ENCODE measurements at regions not wholly inside any gene's neighbourhood (a gene's known extent, or its start where the extent isn't known, plus 50 kb on each side); places are given as distances from the start of the nearest gene placed in this dataset.
A peak's percentile ranks its signal among the peaks of the same experiment; 100 is the strongest.

DNA sequence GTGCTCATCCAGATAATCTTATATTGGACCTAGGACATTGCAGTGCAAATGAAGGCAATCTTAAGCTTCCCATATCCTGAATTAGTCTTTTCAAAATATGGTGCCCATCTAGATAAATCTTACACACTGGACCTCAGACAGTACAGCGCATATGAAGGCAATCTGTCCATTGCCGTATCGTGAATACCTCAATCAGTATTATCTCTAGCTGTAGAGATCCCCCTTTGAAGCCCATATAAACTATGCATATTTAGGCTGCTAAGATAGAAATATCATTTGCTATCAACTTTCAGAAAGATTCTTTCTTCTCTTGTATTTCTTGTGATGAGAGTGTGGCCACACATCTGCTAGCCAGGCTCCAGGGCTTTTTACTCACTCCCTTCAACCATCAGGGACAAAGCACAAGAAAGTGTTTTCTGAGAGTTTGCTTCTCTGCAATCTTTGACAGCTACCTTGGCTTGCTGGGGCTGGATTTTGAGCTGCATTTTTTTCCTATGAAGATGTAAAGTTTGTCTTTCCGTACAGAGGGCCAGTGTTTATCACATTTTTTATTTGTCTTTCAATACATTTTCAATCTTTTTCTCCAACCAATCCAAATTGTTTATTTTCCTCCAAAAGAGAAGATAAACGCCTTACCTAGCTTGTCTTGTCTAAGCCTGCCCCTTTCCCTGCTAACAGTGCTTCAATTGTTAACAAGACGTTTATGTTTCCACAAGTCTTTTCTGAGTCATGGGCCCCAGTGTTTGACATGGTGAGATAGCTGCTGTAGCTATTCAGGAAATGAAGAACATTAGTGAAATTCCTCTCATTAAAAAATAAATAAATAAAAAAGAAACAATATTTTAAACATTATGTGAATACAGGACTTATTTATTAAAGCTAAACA, 57.6 kb upstream of the FAT1 start:
- Histone ChIP-seq H3K4me3 (ENCODE audit: extremely low read depth in 1 of 4, insufficient read depth in 2 of 4, low read depth in 3 of 4, low read length in 4 of 4) (no peak overlapping the region), H2AK5ac (ENCODE audit: low read depth, low read length) (no peak overlapping the region), H3K18ac (ENCODE audit: extremely low read depth, low read length) (no peak overlapping the region), H3K79me2 (ENCODE audit: control insufficient read depth in 1 of 2, insufficient read depth in 2 of 2, low read length in 2 of 2) (no peaks in the 10 kb centered on the region), H3K36me3 (ENCODE audit: control insufficient read depth in 2 of 4, insufficient read depth in 4 of 4, low read length in 3 of 4) (no peaks in the 10 kb centered on the region), H3K4me1 (replicated peaks in 1 of 4; ENCODE audit: control insufficient read depth in 3 of 4, insufficient read depth in 4 of 4, low read length in 3 of 4) (no peaks in the 10 kb centered on the region; a peak in 1 of 7 replicates), H3K4me2 (ENCODE audit: insufficient read depth in 1 of 2, low read depth in 2 of 2, low read length in 2 of 2) (no peak overlapping the region), H2BK20ac (ENCODE audit: low read length) (no peak overlapping the region), H3K14ac (ENCODE audit: insufficient read length) (no peak overlapping the region), H3K27me3 (replicated peaks in 1 of 4; ENCODE audit: control insufficient read depth in 3 of 4, extremely low read depth in 1 of 4, insufficient read depth in 3 of 4, low read length in 3 of 4) (no peaks in the 10 kb centered on the region), H3K23me2 (ENCODE audit: low read depth, low read length) (no peaks in the 10 kb centered on the region), H3K9me3 (ENCODE audit: insufficient read depth in 2 of 2, low read depth in 1 of 2, low read length in 1 of 2) (no peaks in the 10 kb centered on the region), H2BK12ac (ENCODE audit: low read depth, low read length) (no peak overlapping the region), H3K56ac (replicated peaks; ENCODE audit: insufficient read length, low read depth, low read length) (no peak overlapping the region), H3K9ac (replicated peaks in 1 of 4; ENCODE audit: extremely low read depth in 1 of 4, low read depth in 3 of 4, low read length in 3 of 4) (no peak overlapping the region), H4K5ac (ENCODE audit: insufficient read length, low read depth, low read length) (no peak overlapping the region), H3K27ac (ENCODE audit: low read depth, low read length) (no peak overlapping the region), H3K4ac (replicated peaks; ENCODE audit: insufficient read length, low read depth, low read length) (no peak overlapping the region), H2AFZ (ENCODE audit: low read length) (0 out of 2 replicates have a peak overlapping the region, but pooled peaks have one; percentile 5), H3K79me1 (ENCODE audit: low read depth, low read length) (no peaks in the 10 kb centered on the region), H4K8ac (ENCODE audit: extremely low read depth, insufficient read depth, low read length) (no peak overlapping the region), H4K20me1 (replicated peaks in 1 of 2; ENCODE audit: control insufficient read depth in 1 of 2, insufficient read depth in 2 of 2, low read length in 2 of 2) (no peaks in the 10 kb centered on the region), H4K91ac (replicated peaks; ENCODE audit: insufficient read length, low read length) (no peak overlapping the region), H3K23ac (ENCODE audit: insufficient read length) (no peak overlapping the region), H2BK120ac (replicated peaks; ENCODE audit: low read depth, low read length) (no peak overlapping the region), H2BK5ac (ENCODE audit: low read depth, low read length) (no peak overlapping the region), H2BK15ac (ENCODE audit: low read length) (no peak overlapping the region)
- ChIA-PET POLR2A (ENCODE audit: partially characterized antibody) (no interaction called here), CTCF (ENCODE audit: partially characterized antibody) (no interaction called here)
- FAIRE-seq (no peak), DNase-seq (ENCODE audit: low read depth in 1 of 2, low spot score in 2 of 2) (no peak)
- TF ChIP-seq FOSL1 (IDR thresholded peaks at IDR 0.05; ENCODE audit: insufficient read depth, low read depth, low read length) (no peak), SP4 (IDR thresholded peaks at IDR 0.05; ENCODE audit: low read length) (no peak), ASH2L (IDR thresholded peaks at IDR 0.05; ENCODE audit: low read length) (no peak), BCL11A (IDR thresholded peaks at IDR 0.05; ENCODE audit: low read depth in 2 of 2, low read length in 2 of 2) (no peak), KDM1A (IDR thresholded peaks at IDR 0.05; ENCODE audit: borderline replicate concordance, low read length) (no peak)
- TF ChIP-seq, protein P1, sequence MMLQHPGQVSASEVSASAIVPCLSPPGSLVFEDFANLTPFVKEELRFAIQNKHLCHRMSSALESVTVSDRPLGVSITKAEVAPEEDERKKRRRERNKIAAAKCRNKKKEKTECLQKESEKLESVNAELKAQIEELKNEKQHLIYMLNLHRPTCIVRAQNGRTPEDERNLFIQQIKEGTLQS (IDR thresholded peaks at IDR 0.05; ENCODE audit: insufficient read depth, low read depth, low read length): no peak
- 94% methylated on average over 6 of the region's 6 CpGs; no CpG with 5 or more reads in 1 of the 2 experiments for WGBS, 2 experiments (ENCODE audit: extremely low coverage in 1 of 2, insufficient coverage in 1 of 2, insufficient read length in 1 of 2, insufficient replicate concordance in 2 of 2, low coverage in 1 of 2, low lambda C conversion rate in 2 of 2, missing lambda C conversion rate in 1 of 2)

Data from H1 (cell line).